GM18909 (cell line): ENCODE measurements at regions not wholly inside any gene's neighbourhood (a gene's known extent, or its start where the extent isn't known, plus 50 kb on each side); places are given as distances from the start of the nearest gene placed in this dataset.
A peak's percentile ranks its signal among the peaks of the same experiment; 100 is the strongest.
"Not testable (repeated sequence)": the region's sequence is repeated elsewhere in the genome, so short reads cannot be mapped to it uniquely, and the experiment has no call there.

Experiments used
- ATAC-seq: cut with Tn5 transposase; IDR thresholded peaks from one replicate; pipeline ENCODE4 v1.9.1; 2021; ENCODE audit warnings: mild to moderate bottlenecking; ENCODE audit not compliant: unreplicated experiment, poor library complexity

GRCh38 chr10:47646686-47647273 is 116.6 kb downstream of the SYT15B start:
- ATAC-seq = not testable (repeated sequence)

- ATAC-seq = not testable (repeated sequence)
Observed at GRCh38 chr10:47626975-47627374, 103.5 kb upstream of the AGAP9 start.

DNA sequence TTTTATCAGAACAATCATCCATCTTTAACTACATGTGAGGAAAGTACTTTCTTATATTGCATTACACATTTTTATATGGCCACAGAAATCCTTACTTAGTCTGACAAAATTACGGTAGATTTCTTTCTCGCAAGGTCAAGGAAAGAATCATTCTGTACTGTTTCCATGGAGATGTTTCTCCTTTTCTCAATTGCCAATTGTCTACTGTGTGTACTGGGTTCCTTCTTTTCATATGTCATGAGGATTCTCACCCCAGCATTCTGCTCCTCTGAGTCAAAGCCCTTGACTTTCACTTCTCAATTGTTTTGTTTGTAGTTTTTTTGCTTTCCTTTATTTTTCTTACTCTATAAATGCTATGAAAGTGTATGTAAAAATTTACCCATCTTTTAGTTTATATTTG is 99.3 kb upstream of the AGAP9 start:
- ATAC-seq = not testable (repeated sequence)

DNA sequence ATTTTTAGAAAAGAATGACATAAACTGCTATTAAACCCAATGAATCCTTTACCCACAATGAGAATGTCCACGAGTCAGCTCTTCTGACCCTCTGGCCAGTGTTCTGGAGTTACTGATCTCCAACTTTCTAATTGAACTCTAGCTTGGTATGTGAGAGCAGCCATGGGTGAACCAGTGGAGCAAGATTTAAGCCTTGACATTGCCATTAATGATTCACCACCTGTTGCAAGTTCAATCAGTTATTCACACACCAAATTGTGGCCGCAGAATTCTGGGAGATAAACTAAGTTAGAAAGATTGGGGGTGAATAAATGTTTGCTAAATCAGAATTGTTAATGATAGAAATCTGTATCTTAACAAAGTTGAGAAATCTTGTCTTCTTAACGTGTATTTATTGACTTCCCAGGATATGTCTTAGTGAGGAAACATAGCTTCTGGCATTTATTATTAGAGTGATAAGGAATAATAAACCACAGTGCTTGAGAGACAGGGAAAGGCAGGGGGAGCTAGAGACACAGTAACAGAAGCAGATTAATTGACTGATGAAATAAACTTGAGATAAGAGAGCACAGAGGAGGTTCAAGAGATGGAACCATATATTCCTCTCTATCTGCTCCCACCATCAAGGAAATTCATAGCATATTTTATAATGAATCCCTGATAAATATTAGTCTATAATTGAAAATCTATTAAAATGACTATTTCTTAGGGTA is 96.0 kb upstream of the AGAP9 start:
- not testable (repeated sequence) for ATAC-seq

GRCh38 chr10:47609311-47609710 is 85.9 kb upstream of the AGAP9 start:
- ATAC-seq = not testable (repeated sequence)

DNA sequence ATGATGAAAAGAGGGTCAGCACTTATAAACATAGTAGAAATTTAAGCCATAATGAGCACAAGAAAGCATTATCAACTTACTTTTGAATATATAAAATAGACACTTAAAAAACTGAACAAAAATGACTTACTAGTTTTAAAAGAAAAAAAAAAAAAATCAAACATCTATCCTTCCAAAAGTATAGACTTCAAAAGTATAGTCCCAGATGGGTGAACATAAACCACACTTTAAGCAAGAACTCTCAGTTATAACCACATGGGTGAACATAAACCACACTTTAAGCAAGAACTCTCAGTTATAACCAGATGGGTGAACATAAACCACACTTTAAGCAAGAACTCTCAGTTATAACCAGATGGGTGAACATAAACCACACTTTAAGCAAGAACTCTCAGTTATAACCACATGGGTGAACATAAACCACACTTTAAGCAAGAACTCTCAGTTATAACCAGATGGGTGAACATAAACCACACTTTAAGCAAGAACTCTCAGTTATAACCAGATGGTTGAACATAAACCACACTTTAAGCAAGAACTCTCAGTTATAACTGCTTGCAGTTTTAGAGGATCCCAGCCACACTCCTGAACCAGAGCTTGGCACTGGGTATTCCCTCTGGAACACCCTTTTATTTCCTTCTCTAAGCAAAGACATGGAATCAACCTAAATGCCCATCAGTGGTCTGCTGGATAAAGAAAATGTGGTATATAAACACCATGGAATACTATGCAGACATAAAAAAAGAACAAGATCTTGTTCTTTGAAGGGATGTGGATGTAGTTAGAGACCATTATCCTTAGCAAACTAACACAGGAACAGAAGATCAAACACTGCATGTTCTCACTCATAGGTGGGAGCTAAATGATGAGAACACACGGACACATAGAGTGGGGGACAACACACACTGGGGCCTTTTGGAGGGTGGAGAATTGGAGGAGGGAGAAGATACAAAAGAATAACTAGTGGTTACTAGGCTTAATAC is 82.6 kb upstream of the AGAP9 start:
- ATAC-seq = not testable (repeated sequence)

DNA sequence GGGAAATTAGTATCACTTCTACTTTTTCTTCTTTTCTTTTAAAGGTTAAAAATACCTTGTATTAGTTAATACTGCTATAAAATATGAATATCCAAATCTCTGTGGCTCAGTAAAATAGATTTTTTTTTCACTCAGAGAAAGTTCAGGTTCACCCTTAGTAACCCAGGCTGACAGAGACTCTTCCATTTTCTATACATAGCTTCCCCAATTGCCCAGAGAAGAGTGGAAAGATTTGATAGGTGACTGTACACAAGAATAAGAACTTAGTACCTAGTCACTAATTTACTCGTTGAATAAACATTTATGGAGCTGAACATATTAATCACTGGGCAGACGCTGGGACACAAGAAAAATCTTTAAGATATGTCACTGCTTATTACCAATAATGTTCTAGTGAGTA is 77.2 kb upstream of the AGAP9 start:
- not testable (repeated sequence) for ATAC-seq

DNA sequence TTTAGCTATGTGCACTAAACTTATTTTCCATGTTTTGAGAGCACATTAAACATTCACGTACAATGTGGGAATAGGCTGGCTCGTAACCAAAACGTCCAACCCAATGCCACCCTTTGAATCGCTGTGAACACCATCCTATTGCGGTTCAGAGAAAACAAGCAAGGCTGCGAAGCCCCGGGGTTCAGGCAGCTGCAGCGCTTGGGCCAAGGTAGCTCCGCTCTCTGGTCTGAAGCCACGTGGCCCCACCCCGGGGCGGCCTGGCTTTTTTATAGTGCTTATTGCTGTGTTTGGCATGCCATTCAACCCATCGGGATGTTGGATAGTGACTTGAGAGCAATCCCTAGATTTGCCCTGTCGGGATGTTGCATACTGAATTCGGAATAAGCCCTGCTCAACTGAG is 76.7 kb upstream of the AGAP9 start:
- ATAC-seq = not testable (repeated sequence)

DNA sequence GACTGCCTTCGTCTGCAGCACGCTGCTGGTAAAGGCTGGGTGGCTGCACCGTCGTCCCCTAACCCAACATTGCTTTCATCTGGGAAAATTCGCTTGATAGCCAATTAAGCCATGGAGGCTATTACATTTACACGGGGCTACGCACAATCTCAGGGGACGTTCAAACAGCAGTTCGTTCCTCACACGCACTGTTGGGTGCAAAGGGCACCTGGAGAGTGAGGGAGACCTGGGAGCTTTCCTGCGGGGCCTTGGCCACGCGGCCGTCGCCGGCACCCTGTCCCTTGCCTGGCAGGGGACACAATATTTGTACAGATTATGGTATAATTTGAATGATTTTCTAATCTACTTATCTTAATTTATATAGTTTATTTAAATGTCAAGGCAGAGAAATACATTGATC is 76.2 kb upstream of the AGAP9 start:
- not testable (repeated sequence) for ATAC-seq

DNA sequence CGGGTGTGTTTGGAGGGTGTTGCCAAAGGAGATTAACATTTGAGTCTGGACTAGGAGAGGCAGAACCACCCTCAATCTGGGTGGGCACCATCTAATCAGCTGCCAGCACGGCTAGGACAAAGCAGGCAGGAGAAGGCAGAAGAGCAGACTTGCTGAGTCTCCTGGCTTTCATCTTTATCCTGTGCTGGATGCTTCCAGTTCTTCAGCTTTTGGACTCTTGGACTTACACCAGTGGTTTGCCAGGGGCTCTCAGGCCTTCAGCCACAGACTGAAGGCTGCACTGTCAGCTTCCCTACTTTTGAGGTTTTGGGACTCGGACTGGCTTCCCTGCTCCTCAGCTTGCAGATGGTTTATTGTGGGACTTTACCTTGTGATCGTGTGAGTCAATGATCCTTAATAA is 70.4 kb upstream of the AGAP9 start:
- ATAC-seq = not testable (repeated sequence)

GRCh38 chr10:47593129-47593528 is 69.7 kb upstream of the AGAP9 start:
- not testable (repeated sequence) for ATAC-seq

- ATAC-seq = not testable (repeated sequence)
Observed at GRCh38 chr10:47590956-47591355, 67.5 kb upstream of the AGAP9 start.

DNA sequence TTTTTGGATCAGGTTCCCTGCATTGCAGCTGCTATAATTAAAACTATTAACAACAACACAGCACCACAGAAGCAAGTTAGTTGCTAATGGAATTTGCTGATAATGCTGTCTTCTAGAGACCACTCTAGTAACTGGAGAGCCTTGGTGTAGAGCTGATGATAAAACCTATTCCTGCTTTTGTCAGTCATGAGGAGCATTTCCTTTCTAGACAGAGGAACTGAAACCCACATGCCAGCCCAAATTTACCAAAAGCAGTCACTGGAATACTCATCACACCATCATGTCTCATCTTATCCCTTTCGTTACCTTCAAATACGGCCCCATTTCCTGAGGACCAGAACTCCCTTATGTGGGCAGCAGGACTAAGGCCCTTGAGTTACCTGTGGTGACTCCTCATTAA is 67.1 kb upstream of the AGAP9 start:
- not testable (repeated sequence) for ATAC-seq

DNA sequence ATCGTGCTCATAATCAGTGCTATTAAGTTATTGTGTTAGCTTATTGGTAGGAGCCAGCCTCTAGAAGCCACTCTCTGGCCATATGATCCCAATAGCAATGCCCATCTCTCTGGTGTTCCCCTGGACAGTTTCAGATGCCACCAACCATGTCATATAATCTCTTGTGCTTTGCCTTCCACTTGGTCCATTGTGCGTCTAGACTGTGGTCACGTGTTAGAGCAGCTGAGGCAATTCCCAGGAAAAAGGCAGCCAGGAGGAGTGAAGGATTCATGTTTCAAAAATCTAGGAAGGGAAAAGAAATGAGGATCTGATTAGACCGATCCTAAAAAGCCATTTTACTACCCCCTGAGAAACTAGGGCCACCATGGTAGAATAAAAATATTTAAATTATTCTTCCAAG is 58.6 kb upstream of the AGAP9 start:
- ATAC-seq = not testable (repeated sequence)

GRCh38 chr10:47580063-47580462 is 56.6 kb upstream of the AGAP9 start:
- not testable (repeated sequence) for ATAC-seq

DNA sequence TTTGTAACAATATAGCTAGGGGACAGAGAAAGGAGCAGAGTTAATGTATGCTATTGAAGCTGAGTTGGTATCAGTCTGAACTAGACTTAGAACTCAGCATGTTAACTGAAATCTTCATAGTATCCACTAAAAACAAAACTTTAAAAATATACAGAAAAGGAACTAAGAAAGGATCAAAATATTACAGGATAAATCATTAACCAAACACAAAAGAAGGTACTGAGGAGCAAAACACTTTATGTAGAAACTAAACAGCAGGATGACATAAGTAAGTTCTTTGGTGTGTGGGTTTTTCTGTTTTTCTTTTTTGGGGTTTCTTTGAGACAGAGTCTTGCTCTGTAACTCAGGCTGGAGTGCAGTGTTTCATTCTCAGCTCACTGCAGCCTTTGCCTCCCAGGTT is 55.1 kb upstream of the AGAP9 start:
- peak; percentile 99 for ATAC-seq
